C4-2B (cell line): ENCODE measurements at regions not wholly inside any gene's neighbourhood (a gene's known extent, or its start where the extent isn't known, plus 50 kb on each side); places are given as distances from the start of the nearest gene placed in this dataset.

Experiments
- CTCF ChIP-seq: fragments of 450-650 bp; conservative IDR thresholded peaks from 2 replicates; pipeline ENCODE4 v1.5.1; 2017; ENCODE audit warnings: mild to moderate bottlenecking
- ZFX ChIP-seq: fragments of 450-650 bp; IDR thresholded peaks from 2 replicates; pipeline ENCODE4 v1.6.1; 2017

DNA sequence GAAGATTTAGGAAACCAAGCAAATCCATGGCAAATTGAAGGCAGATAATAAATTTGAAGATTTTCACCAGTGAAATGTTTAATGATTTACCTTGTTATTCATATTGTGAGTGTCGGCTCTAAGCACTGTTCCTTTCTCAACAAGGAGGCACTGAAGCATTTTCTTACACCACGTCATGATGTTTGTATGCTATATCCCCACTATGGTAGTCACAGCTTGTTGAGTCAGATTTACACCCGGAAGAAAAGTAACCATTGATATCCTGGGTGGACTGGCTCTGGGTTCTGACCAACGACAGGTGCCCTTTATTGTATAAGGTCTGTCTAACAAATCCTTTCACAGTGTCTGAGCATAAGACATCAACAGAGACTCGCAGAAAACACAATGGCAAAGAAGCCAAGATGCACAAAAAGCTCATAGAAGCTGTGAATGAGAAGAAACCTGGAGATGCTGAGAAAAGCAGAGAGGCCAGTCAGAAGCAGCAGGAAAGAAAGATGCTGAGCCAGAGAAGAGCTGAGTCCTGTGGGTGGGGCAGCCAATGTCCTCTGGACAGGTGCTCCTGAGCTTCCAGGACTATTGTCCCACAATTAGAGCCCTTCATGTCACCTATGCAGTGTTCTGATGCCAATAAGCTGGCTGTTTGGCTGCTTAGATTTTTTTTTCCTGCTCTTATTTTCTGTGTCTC lies 49.7 kb upstream of the ARHGAP5 start:
- TF ChIP-seq CTCF: no peak
- no peak for TF ChIP-seq ZFX
